GM12875 (cell line): ENCODE measurements at regions not wholly inside any gene's neighbourhood (a gene's known extent, or its start where the extent isn't known, plus 50 kb on each side); places are given as distances from the start of the nearest gene placed in this dataset.

Source experiments
- H3K4me3 ChIP-seq: one replicate; pipeline ENCODE4 v1.5.1; 2011; ENCODE audit warnings: low read depth, low read length, control low read depth
- CTCF ChIP-seq: IDR thresholded peaks from 2 replicates; pipeline ENCODE4 v1.5.1; 2011; ENCODE audit warnings: low read depth, mild to moderate bottlenecking, control low read depth, inconsistent platforms, low read length, moderate library complexity, borderline replicate concordance; ENCODE audit not compliant: insufficient read depth

GRCh38 chr22:22384267-22384666, 124.3 kb downstream of the ZNF280B start:
- H3K4me3 ChIP-seq, result no peak overlapping the region
- TF ChIP-seq CTCF, result no peak

GRCh38 chr22:22384668-22385244, 123.8 kb downstream of the ZNF280B start:
- no peak overlapping the region for H3K4me3 ChIP-seq
- no peak for TF ChIP-seq CTCF

GRCh38 chr22:22386602-22387385, 121.7 kb downstream of the ZNF280B start:
- no peak overlapping the region for H3K4me3 ChIP-seq
- no peak for TF ChIP-seq CTCF

GRCh38 chr22:22387386-22387736, 121.2 kb downstream of the ZNF280B start:
- TF ChIP-seq CTCF, result no peak
- H3K4me3 ChIP-seq, result no peak overlapping the region

GRCh38 chr22:22388090-22388489, 120.5 kb downstream of the ZNF280B start:
- no peak for TF ChIP-seq CTCF
- H3K4me3 ChIP-seq, result no peak overlapping the region

- no peak overlapping the region for H3K4me3 ChIP-seq
- no peak for TF ChIP-seq CTCF
Measured at GRCh38 chr22:22388494-22388893, 120.0 kb downstream of the ZNF280B start.

GRCh38 chr22:22389467-22389866, 119.1 kb downstream of the ZNF280B start:
- TF ChIP-seq CTCF, result no peak

More at GRCh38 chr22:22389467-22389866, 119.1 kb downstream of the ZNF280B start:
- no peak overlapping the region for H3K4me3 ChIP-seq
